Epithelial cell of esophagus (primary cell): ENCODE measurements at regions not wholly inside any gene's neighbourhood (a gene's known extent, or its start where the extent isn't known, plus 50 kb on each side); places are given as distances from the start of the nearest gene placed in this dataset.
A peak's percentile ranks its signal among the peaks of the same experiment; 100 is the strongest.
"Not testable (repeated sequence)": the region's sequence is repeated elsewhere in the genome, so short reads cannot be mapped to it uniquely, and the experiment has no call there.

Experiments
- DNase-seq: peaks from one replicate; pipeline ENCODE4 v3.0.0; 2010; ENCODE audit warnings: low read depth
- H3K4me3 ChIP-seq: 2 replicates; pipeline ENCODE4 v1.5.1; 2011; ENCODE audit warnings: mild to moderate bottlenecking, low read length, control low read depth
- TF ChIP-seq, protein P1 (sequence below): IDR thresholded peaks from 2 replicates; pipeline ENCODE4 v1.5.1; 2011; ENCODE audit warnings: low read depth, mild to moderate bottlenecking, low read length, control low read depth, inconsistent platforms; ENCODE audit not compliant: insufficient read depth; ENCODE audit errors: missing control alignments

DNA sequence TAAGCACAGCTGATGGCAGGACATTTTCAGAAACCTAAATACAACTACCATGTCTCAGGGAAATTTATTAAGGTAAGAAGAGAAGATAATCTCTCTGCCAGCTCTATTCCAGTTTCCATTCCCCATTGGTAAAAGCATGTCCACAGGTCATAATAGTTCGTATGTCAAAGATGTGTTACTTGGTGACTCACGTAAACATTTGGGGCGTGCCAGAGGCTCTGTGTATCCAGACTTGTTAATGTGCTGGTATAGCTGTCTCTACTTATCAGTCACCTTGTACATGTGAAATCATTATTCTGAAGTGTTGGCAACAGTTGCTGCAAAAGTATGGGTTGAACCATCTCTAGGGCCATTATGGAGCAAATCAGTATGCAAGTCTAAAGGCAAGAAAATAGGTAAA lies 1345.1 kb downstream of the SUCLG1 start:
- no peak overlapping the region for H3K4me3 ChIP-seq
- TF ChIP-seq, protein P1, sequence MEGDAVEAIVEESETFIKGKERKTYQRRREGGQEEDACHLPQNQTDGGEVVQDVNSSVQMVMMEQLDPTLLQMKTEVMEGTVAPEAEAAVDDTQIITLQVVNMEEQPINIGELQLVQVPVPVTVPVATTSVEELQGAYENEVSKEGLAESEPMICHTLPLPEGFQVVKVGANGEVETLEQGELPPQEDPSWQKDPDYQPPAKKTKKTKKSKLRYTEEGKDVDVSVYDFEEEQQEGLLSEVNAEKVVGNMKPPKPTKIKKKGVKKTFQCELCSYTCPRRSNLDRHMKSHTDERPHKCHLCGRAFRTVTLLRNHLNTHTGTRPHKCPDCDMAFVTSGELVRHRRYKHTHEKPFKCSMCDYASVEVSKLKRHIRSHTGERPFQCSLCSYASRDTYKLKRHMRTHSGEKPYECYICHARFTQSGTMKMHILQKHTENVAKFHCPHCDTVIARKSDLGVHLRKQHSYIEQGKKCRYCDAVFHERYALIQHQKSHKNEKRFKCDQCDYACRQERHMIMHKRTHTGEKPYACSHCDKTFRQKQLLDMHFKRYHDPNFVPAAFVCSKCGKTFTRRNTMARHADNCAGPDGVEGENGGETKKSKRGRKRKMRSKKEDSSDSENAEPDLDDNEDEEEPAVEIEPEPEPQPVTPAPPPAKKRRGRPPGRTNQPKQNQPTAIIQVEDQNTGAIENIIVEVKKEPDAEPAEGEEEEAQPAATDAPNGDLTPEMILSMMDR: no peak
- DNase-seq: peak; percentile 53

DNA sequence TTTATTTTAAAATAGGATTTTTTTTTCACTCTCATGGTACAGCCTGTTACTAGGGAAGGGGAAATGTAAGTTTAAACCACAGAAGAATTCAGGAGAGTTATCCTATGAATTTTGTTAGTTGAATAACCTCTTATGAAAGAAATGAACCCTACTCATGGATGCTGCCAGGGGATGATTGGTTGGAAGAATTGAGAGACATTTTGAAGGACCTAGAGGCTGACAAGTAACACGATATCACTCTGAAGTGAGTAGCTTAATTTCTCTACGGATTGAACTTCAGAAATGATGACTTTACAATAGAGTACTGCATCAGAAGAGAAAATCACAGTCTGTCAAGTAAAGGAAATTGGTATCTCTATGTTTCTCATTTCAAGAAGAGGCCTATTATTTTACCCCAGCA lies 1346.2 kb downstream of the SUCLG1 start:
- no peak for DNase-seq
- H3K4me3 ChIP-seq: no peak overlapping the region

DNA sequence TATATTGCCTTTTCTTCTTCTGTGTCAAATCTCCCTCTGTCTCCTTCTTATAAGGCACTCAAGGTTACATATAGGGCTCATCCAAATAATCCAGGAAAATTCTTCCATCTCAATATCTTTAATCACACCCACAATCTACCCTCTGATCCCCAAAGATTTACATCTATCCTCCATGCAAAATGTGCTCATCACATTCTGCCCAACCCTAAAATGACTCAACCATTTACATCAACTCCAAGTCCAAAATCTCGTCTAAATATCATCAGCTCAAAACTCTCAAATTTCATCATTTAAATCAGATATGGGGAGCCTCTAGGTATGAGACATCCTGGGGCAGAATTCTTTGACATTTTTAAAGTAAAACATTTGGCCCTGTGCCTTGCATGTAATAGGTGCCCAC lies 1349.8 kb downstream of the SUCLG1 start:
- TF ChIP-seq, protein P1: no peak
- DNase-seq: no peak
- no peak overlapping the region for H3K4me3 ChIP-seq

More for the DNA sequence above, 1346.2 kb downstream of the SUCLG1 start:
- TF ChIP-seq, protein P1: no peak

DNA sequence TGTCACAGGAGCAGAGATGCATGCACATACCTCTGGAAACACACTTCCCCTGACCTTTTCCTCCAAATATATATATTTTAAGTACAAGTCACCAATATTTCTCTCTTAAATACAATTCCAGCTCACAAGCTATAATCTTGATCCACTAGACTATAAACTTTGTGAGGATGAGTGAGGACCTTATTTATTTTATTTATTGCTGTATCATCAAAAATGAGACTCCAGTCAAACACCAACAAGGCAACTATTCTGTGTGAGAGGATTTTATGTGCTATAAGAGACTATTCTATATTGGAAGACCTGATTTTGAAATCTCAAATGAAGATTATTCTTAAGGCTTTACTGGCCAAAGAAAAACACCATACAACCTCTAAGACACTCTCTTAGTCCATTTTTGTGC lies 1352.2 kb downstream of the SUCLG1 start:
- no peak overlapping the region for H3K4me3 ChIP-seq
- TF ChIP-seq, protein P1: no peak
- no peak for DNase-seq

DNA sequence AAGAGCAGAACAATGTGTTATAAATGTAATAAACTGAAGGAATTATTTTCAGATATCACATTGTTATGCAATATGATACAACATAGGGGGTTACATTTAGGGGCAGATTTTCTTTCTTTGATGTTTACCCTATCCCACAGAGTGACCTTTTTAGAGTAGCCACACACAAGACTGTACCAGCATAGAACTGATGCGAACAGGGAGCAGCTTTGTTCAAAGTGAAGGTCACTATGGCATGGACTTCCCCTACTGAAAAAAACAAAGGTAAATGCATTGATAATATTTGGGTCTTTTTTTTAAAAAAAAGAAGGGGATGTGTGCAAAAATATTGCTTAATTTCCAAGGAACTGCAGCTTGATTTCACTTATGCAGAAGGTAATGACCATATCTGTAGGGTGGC lies 1354.9 kb downstream of the SUCLG1 start:
- no peak for DNase-seq
- TF ChIP-seq, protein P1: no peak
- no peak overlapping the region for H3K4me3 ChIP-seq

DNA sequence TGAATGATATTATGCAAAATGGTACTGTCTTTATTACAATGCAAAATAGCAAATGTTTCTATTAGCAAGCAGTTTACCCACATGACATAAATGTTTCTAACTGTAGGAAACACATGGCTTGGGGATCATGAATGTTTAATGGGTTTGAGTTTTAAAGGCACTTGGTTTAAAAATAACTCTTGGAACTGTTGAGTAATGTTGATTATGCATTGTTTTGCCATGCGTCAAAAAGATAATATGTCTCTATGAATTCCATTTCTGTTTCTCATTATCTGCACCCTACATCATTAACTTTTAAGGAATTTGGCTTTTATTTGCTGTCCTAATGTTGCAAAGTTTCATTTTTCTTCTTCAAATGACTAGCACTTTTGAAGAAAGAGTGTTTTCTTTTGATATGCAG lies 1355.5 kb downstream of the SUCLG1 start:
- TF ChIP-seq, protein P1: no peak
- no peak overlapping the region for H3K4me3 ChIP-seq
- peak; percentile 73 for DNase-seq

DNA sequence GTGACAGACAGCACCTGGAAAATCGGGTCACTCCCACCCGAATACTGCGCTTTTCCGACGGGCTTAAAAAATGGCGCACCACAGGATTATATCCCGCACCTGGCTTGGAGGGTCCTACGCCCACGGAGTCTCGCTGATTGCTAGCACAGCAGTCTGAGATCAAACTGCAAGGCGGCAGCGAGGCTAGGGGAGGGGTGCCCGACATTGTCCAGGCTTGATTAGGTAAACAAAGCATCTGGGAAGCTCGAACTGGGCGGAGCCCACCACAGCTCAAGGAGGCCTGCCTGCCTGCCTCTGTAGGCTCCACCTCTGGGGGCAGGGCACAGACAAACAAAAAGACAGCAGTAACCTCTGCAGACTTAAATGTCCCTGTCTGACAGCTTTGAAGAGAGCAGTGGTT lies 1370.0 kb downstream of the SUCLG1 start:
- H3K4me3 ChIP-seq, DNase-seq: not testable (repeated sequence)

DNA sequence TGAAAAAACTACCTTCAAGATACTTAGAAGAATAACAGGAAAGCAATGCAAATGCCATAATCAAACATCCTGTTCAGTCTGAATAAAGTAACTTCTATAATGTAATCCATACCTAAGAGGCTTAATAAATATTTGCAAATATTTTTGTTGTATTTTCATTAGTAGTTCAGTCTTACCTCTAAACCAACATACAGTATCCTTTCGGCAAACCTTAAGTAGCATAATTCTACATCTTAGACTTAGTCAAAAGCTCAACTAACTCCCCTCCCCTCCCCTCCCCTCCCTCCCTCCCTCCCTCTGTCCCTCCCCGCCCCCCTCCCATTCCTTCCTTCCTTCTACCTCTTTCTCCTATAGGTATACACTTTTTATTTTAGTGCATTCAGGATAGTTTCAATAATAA lies 1373.2 kb downstream of the SUCLG1 start:
- no peak for DNase-seq
- H3K4me3 ChIP-seq: no peak overlapping the region
- TF ChIP-seq, protein P1: no peak
